ENCODE measurements at regions not wholly inside any gene's neighbourhood (a gene's known extent, or its start where the extent isn't known, plus 50 kb on each side); places are given as distances from the start of the nearest gene placed in this dataset.
"Not testable (repeated sequence)": the region's sequence is repeated elsewhere in the genome, so short reads cannot be mapped to it uniquely, and the experiment has no call there.

DNA sequence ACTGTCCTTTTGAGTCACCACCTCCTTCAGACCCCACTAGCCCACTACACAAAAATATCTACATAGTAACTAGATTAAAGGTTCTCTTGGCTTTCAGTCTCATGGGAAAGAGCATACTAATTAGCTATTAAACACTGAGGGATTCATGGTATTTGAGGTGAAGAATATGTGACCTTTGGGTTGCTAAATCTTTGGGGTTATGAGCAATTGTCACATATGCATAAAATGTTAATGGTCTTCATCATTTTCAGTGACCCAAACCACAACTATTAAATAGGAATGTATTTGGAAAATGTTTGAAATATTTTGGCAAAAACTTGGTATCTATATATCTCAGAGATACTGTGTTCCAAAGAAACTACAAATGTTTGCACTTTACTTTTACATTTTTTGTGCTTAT, 365.1 kb downstream of the MAGEB5 start:
- H3K4me3 Mint-ChIP-seq = no peak overlapping the region
- no peaks in the 10 kb centered on the region for H3K36me3 Mint-ChIP-seq
- ATAC-seq = no peak
- no peak for DNase-seq (ENCODE audit: low spot score)
- no peak overlapping the region for H3K27ac Mint-ChIP-seq
- H3K27me3 Mint-ChIP-seq = no peaks in the 10 kb centered on the region
- H3K4me1 Mint-ChIP-seq (ENCODE audit: low read depth in 2 of 2) = no peaks in the 10 kb centered on the region
- H3K9me3 Mint-ChIP-seq = no peaks in the 10 kb centered on the region

GRCh38 chrX:26580021-26580420, 364.1 kb downstream of the MAGEB5 start:
- ATAC-seq (no peak), DNase-seq (ENCODE audit: low spot score) (no peak)
- Mint-ChIP-seq H3K27me3 (no peaks in the 10 kb centered on the region), H3K36me3 (no peaks in the 10 kb centered on the region), H3K4me1 (ENCODE audit: low read depth in 2 of 2) (no peaks in the 10 kb centered on the region), H3K27ac (no peak overlapping the region), H3K9me3 (no peaks in the 10 kb centered on the region), H3K4me3 (no peak overlapping the region)

- Mint-ChIP-seq H3K36me3 (no peaks in the 10 kb centered on the region), H3K4me3 (no peak overlapping the region), H3K4me1 (ENCODE audit: low read depth in 2 of 2) (no peaks in the 10 kb centered on the region), H3K27ac (no peak overlapping the region), H3K27me3 (no peaks in the 10 kb centered on the region), H3K9me3 (no peaks in the 10 kb centered on the region)
- DNase-seq (ENCODE audit: low spot score) (no peak), ATAC-seq (no peak)
Observed at GRCh38 chrX:26574234-26574633, 358.3 kb downstream of the MAGEB5 start.

DNA sequence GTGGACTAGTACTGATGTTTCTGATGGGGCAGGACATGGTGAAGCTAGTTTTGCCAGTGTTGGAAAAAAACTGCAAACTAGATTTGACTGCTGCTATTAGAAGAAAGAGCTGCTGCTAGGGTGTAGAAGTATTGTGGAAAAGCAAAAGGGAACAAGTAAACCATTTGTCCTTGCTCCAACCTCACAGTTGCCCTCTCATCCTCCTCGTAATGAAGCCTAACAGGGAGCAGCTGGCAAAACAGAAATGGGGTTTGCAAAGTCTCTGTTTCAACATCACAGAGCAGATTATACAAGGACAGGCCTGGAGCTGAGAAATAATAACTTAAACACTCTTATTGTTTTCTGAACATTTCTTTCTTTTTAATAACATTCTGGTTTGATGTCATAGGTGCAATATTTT, 346.2 kb downstream of the MAGEB5 start:
- no peaks in the 10 kb centered on the region for H3K4me1 Mint-ChIP-seq (ENCODE audit: low read depth in 2 of 2)
- H3K4me3 Mint-ChIP-seq = no peak overlapping the region
- H3K27me3 Mint-ChIP-seq = no peaks in the 10 kb centered on the region
- H3K27ac Mint-ChIP-seq = no peak overlapping the region
- H3K9me3 Mint-ChIP-seq = no peaks in the 10 kb centered on the region
- ATAC-seq (no peak), DNase-seq (ENCODE audit: low spot score) (no peak)
- no peaks in the 10 kb centered on the region for H3K36me3 Mint-ChIP-seq

- Mint-ChIP-seq H3K9me3 (no peaks in the 10 kb centered on the region), H3K4me3 (no peak overlapping the region), H3K27me3 (no peaks in the 10 kb centered on the region), H3K4me1 (ENCODE audit: low read depth in 2 of 2) (no peaks in the 10 kb centered on the region), H3K27ac (no peak overlapping the region), H3K36me3 (no peaks in the 10 kb centered on the region)
- ATAC-seq = no peak
- no peak for DNase-seq (ENCODE audit: low spot score)
Observed at GRCh38 chrX:26559855-26560254, 343.9 kb downstream of the MAGEB5 start.

- H3K27me3 Mint-ChIP-seq = no peaks in the 10 kb centered on the region
- no peaks in the 10 kb centered on the region for H3K4me1 Mint-ChIP-seq (ENCODE audit: low read depth in 2 of 2)
- H3K4me3 Mint-ChIP-seq = no peak overlapping the region
- DNase-seq (ENCODE audit: low spot score) (no peak), ATAC-seq (no peak)
- H3K27ac Mint-ChIP-seq = no peak overlapping the region
- H3K9me3 Mint-ChIP-seq = no peaks in the 10 kb centered on the region
- H3K36me3 Mint-ChIP-seq = no peaks in the 10 kb centered on the region
Observed at GRCh38 chrX:26558719-26559386, 342.9 kb downstream of the MAGEB5 start.

GRCh38 chrX:26557691-26558321, 341.8 kb downstream of the MAGEB5 start:
- Mint-ChIP-seq H3K27ac (no peak overlapping the region), H3K9me3 (no peaks in the 10 kb centered on the region), H3K27me3 (no peaks in the 10 kb centered on the region), H3K36me3 (no peaks in the 10 kb centered on the region), H3K4me1 (ENCODE audit: low read depth in 2 of 2) (no peaks in the 10 kb centered on the region), H3K4me3 (no peak overlapping the region)
- ATAC-seq (no peak), DNase-seq (ENCODE audit: low spot score) (no peak)

DNA sequence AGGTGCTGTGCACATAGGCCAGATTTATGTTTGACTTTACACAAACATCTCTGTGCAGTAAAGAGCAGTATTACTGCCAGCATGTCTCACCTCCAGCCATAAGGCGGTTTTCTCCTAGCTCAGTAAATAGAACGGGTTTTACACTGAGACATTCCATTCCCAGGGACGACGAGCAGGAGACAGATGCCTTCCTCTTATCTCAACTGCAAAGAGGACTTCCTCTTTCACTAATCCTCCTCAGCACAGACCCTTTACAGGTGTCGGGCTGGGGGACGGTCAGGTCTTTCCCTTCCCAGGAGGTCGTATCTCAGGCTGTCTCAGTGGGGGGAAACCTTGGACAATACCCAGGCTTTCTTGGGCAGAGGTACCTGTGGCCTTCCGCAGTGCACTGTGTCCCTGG, 309.8 kb downstream of the MAGEB5 start:
- H3K27ac Mint-ChIP-seq; H3K36me3 Mint-ChIP-seq; H3K27me3 Mint-ChIP-seq; ATAC-seq; H3K9me3 Mint-ChIP-seq; DNase-seq (ENCODE audit: low spot score); H3K4me3 Mint-ChIP-seq; H3K4me1 Mint-ChIP-seq (ENCODE audit: low read depth in 2 of 2): not testable (repeated sequence)

GRCh38 chrX:26522501-26522900, 306.5 kb downstream of the MAGEB5 start:
- Mint-ChIP-seq H3K9me3 (peaks cover 6% of the 10 kb centered on the region), H3K27ac (no peak overlapping the region), H3K27me3 (no peaks in the 10 kb centered on the region), H3K4me3 (no peak overlapping the region), H3K36me3 (no peaks in the 10 kb centered on the region), H3K4me1 (ENCODE audit: low read depth in 2 of 2) (no peaks in the 10 kb centered on the region)
- ATAC-seq = no peak
- no peak for DNase-seq (ENCODE audit: low spot score)

DNA sequence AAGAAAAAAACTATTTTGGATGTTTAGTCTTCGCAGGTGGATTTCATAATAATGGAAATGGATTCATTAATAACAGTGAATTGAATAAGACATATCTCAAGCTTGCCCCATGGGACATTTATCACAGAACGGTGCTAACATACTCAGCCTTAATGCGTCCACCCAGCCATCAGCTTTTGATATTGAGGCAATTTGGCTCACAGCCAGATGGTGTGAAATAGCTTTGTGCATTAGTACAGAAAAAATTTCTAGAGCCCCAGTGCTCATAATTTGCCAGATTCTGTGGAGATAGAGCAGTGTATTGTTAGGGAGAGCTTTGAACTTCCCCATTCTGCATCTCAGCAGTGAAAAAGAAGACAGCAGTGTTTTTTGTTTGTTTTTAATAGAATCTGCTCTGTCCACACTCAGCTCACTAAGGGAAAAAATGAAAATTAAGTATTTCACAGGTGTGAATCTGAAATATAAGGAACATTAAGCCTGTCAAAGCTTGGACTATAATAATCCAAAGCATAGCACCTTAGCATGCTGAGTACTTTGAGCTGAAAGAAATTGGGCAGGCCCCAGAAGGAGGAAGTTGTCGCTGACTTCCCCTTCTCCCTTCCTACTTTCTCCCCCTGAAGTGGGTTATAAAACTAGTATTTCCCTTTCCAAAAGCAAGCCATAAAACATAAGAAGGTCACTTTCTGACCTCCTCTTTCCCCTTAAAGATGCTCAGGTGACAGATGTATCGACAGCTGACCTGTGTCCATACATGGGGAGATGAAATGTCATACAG, 295.8 kb downstream of the MAGEB5 start:
- DNase-seq (ENCODE audit: low spot score) (no peak), ATAC-seq (no peak)
- H3K27ac Mint-ChIP-seq = no peak overlapping the region
- no peaks in the 10 kb centered on the region for H3K27me3 Mint-ChIP-seq
- H3K4me3 Mint-ChIP-seq = no peak overlapping the region
- no peaks in the 10 kb centered on the region for H3K36me3 Mint-ChIP-seq
- peaks cover 3% of the 10 kb centered on the region for H3K9me3 Mint-ChIP-seq
- H3K4me1 Mint-ChIP-seq (ENCODE audit: low read depth in 2 of 2) = no peaks in the 10 kb centered on the region

DNA sequence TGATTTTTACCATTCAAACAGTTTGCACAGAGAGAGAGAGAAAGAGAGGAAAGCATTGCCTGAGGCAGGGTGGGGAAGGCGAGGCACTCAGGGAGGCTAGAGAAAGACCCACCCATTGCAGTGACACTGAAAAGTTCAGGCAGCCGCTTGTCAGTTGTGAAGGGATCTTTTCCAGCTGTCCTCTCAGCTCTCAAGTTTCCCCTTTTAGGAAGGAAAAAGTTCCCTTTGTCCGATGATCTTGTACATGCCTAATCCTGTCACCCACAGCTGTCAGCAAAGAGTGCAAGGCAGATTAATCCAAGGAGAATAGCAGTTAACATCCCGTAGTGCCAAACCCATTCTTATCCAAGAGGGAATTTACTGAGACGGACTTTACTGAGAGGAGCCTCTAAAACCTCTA, 255.0 kb downstream of the MAGEB5 start:
- no peak for ATAC-seq
- Mint-ChIP-seq H3K4me1 (ENCODE audit: low read depth in 2 of 2) (no peaks in the 10 kb centered on the region), H3K36me3 (no peaks in the 10 kb centered on the region), H3K27ac (no peak overlapping the region), H3K4me3 (no peak overlapping the region), H3K9me3 (peaks cover 5% of the 10 kb centered on the region), H3K27me3 (no peaks in the 10 kb centered on the region)
- no peak for DNase-seq (ENCODE audit: low spot score)

DNA sequence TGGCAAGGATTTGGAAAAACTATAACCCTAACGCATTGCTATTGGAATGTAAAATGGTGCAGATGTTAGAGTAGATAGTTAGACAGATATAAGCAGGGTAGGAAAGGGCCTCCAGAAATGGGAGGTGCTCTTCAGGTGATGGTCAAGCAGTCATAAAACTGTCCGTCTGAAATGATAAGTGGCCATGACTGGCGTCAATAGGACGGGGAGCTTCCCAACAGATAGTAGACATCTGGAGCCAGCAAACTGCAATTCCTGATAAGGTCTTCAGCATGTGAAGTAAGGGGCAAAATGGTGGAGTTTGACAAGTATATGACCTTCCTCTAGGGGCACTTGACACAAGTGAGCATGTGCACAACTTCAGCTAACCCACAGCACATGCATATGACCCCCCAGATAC, 250.4 kb downstream of the MAGEB5 start:
- ATAC-seq = no peak

GRCh38 chrX:26445288-26445687, 229.3 kb downstream of the MAGEB5 start:
- Mint-ChIP-seq H3K4me3 (no peak overlapping the region), H3K36me3 (no peaks in the 10 kb centered on the region), H3K4me1 (ENCODE audit: low read depth in 2 of 2) (no peaks in the 10 kb centered on the region), H3K27me3 (no peaks in the 10 kb centered on the region), H3K9me3 (peaks cover 12% of the 10 kb centered on the region), H3K27ac (no peak overlapping the region)
- ATAC-seq = no peak
- DNase-seq (ENCODE audit: low spot score) = no peak

More for the DNA sequence above, 250.4 kb downstream of the MAGEB5 start:
- H3K27me3 Mint-ChIP-seq = no peaks in the 10 kb centered on the region
- H3K4me3 Mint-ChIP-seq = no peak overlapping the region
- H3K4me1 Mint-ChIP-seq (ENCODE audit: low read depth in 2 of 2) = no peaks in the 10 kb centered on the region
- no peak overlapping the region for H3K27ac Mint-ChIP-seq
- no peaks in the 10 kb centered on the region for H3K36me3 Mint-ChIP-seq
- no peak for DNase-seq (ENCODE audit: low spot score)
- H3K9me3 Mint-ChIP-seq = peaks cover 9% of the 10 kb centered on the region

DNA sequence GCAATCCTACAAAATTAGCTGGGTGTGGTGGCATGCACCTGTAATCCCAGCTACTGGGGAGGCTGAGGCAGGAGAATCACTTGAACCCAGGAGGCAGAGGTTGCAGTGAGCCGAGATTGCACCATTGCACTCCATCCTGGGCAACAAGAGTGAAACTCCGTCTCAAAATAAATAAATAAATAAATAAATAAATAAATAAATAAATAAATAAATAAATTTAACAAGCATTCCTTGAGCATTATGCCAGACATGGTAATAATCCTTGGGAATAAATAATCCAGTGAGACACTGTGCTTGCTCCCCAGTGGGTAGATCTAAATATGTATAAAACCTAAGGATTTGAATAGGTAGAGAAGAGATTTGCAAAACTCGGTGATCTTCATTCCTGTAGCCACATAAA, 228.4 kb downstream of the MAGEB5 start:
- not testable (repeated sequence) for H3K36me3 Mint-ChIP-seq; H3K27ac Mint-ChIP-seq; ATAC-seq; H3K4me1 Mint-ChIP-seq (ENCODE audit: low read depth in 2 of 2); H3K4me3 Mint-ChIP-seq; H3K27me3 Mint-ChIP-seq; H3K9me3 Mint-ChIP-seq; DNase-seq (ENCODE audit: low spot score)

Measured in natural killer cell treated with Interleukin-12 subunit alpha and Interleukin-12 subunit beta and Interleukin-15 and Interleukin-18, amount 100 ng/mL, for 72 hours (primary cell).